Adipocyte (in vitro differentiated cells): ENCODE measurements at regions not wholly inside any gene's neighbourhood (a gene's known extent, or its start where the extent isn't known, plus 50 kb on each side); places are given as distances from the start of the nearest gene placed in this dataset.
"Not testable (repeated sequence)": the region's sequence is repeated elsewhere in the genome, so short reads cannot be mapped to it uniquely, and the experiment has no call there.

Source experiments
- DNase-seq: peaks from one replicate; pipeline ENCODE4 v3.0.0-alpha.2; 2015; ENCODE audit warnings: low read depth
- H3K27me3 ChIP-seq: replicated peaks from 2 replicates; pipeline ENCODE4 v1.7.0; 2013; ENCODE audit warnings: mild to moderate bottlenecking, low read length, moderate library complexity; ENCODE audit not compliant: control insufficient read depth, insufficient read depth
- H3K36me3 ChIP-seq: 2 replicates; pipeline ENCODE4 v1.7.0; 2013; ENCODE audit warnings: low read length, mild to moderate bottlenecking, moderate library complexity; ENCODE audit not compliant: control insufficient read depth, insufficient read depth, severe bottlenecking
- H3K4me1 ChIP-seq: 2 replicates; pipeline ENCODE4 v1.7.0; 2013; ENCODE audit warnings: mild to moderate bottlenecking, low read length, moderate library complexity; ENCODE audit not compliant: control insufficient read depth, insufficient read depth
- H3K4me3 ChIP-seq: 2 replicates; pipeline ENCODE4 v1.7.0; 2013; ENCODE audit warnings: mild to moderate bottlenecking, low read length, moderate library complexity
- H3K9ac ChIP-seq: 2 replicates; pipeline ENCODE4 v1.7.0; 2013; ENCODE audit warnings: mild to moderate bottlenecking, low read length, moderate library complexity
- H3K9me3 ChIP-seq: 2 replicates; pipeline ENCODE4 v1.7.0; 2013; ENCODE audit warnings: mild to moderate bottlenecking, low read length, moderate library complexity; ENCODE audit not compliant: control insufficient read depth

- no peaks in the 10 kb centered on the region for H3K27me3 ChIP-seq
- no peaks in the 10 kb centered on the region for H3K4me1 ChIP-seq
- H3K4me3 ChIP-seq, result no peak overlapping the region
- H3K9ac ChIP-seq, result no peak overlapping the region
- no peaks in the 10 kb centered on the region for H3K9me3 ChIP-seq
- no peak for DNase-seq
- H3K36me3 ChIP-seq, result no peaks in the 10 kb centered on the region
These were observed 592.4 kb downstream of the CSNK1G3 start for GRCh38 chr5:124104344-124104743.

GRCh38 chr5:124103671-124104070 is 591.7 kb downstream of the CSNK1G3 start:
- Histone ChIP-seq H3K4me3 (no peak overlapping the region), H3K36me3 (no peaks in the 10 kb centered on the region), H3K4me1 (no peaks in the 10 kb centered on the region), H3K9ac (no peak overlapping the region), H3K9me3 (no peaks in the 10 kb centered on the region), H3K27me3 (no peaks in the 10 kb centered on the region)
- peak; percentile 45 for DNase-seq

GRCh38 chr5:124103056-124103455 is 591.1 kb downstream of the CSNK1G3 start:
- not testable (repeated sequence) for H3K9me3 ChIP-seq, H3K4me3 ChIP-seq, H3K27me3 ChIP-seq, H3K9ac ChIP-seq, H3K36me3 ChIP-seq, H3K4me1 ChIP-seq
- DNase-seq, result peak; percentile 1

- Histone ChIP-seq H3K27me3 (no peaks in the 10 kb centered on the region), H3K36me3 (no peaks in the 10 kb centered on the region)
- DNase-seq, result peak; percentile 62
These were observed 590.5 kb downstream of the CSNK1G3 start for GRCh38 chr5:124102486-124102885.

GRCh38 chr5:124093658-124094057 is 581.7 kb downstream of the CSNK1G3 start:
- Histone ChIP-seq H3K9me3 (peaks cover 9% of the 10 kb centered on the region), H3K4me1 (no peaks in the 10 kb centered on the region), H3K4me3 (no peak overlapping the region), H3K9ac (no peak overlapping the region), H3K36me3 (no peaks in the 10 kb centered on the region), H3K27me3 (no peaks in the 10 kb centered on the region)
- no peak for DNase-seq

More at GRCh38 chr5:124102486-124102885, 590.5 kb downstream of the CSNK1G3 start:
- Histone ChIP-seq H3K9ac (no peak overlapping the region), H3K9me3 (no peaks in the 10 kb centered on the region), H3K4me3 (no peak overlapping the region), H3K4me1 (no peaks in the 10 kb centered on the region)

- Histone ChIP-seq H3K9me3 (peaks cover 9% of the 10 kb centered on the region), H3K36me3 (no peaks in the 10 kb centered on the region), H3K4me3 (no peak overlapping the region), H3K27me3 (no peaks in the 10 kb centered on the region), H3K4me1 (no peaks in the 10 kb centered on the region), H3K9ac (no peak overlapping the region)
- DNase-seq, result no peak
These were observed 578.1 kb downstream of the CSNK1G3 start for GRCh38 chr5:124090115-124090514.

- peak; percentile 18 for DNase-seq
- H3K27me3 ChIP-seq, result no peaks in the 10 kb centered on the region
- no peaks in the 10 kb centered on the region for H3K4me1 ChIP-seq
- no peak overlapping the region for H3K9ac ChIP-seq
- H3K9me3 ChIP-seq, result peaks cover 9% of the 10 kb centered on the region
- H3K36me3 ChIP-seq, result no peaks in the 10 kb centered on the region
- H3K4me3 ChIP-seq, result no peak overlapping the region
These were observed 577.6 kb downstream of the CSNK1G3 start for GRCh38 chr5:124089578-124089977.

GRCh38 chr5:124088289-124089032 is 576.5 kb downstream of the CSNK1G3 start:
- H3K36me3 ChIP-seq, result no peaks in the 10 kb centered on the region
- H3K27me3 ChIP-seq, result no peaks in the 10 kb centered on the region
- H3K9ac ChIP-seq, result no peak overlapping the region
- DNase-seq, result no peak
- peaks cover 9% of the 10 kb centered on the region for H3K9me3 ChIP-seq
- no peaks in the 10 kb centered on the region for H3K4me1 ChIP-seq
- H3K4me3 ChIP-seq, result no peak overlapping the region

- Histone ChIP-seq H3K4me3 (no peak overlapping the region), H3K36me3 (no peaks in the 10 kb centered on the region), H3K27me3 (no peaks in the 10 kb centered on the region), H3K9me3 (peaks cover 7% of the 10 kb centered on the region), H3K4me1 (no peaks in the 10 kb centered on the region), H3K9ac (no peak overlapping the region)
- no peak for DNase-seq
These were observed 575.8 kb downstream of the CSNK1G3 start for GRCh38 chr5:124087752-124088151.

GRCh38 chr5:124080256-124080655 is 568.3 kb downstream of the CSNK1G3 start:
- Histone ChIP-seq H3K27me3 (no peaks in the 10 kb centered on the region), H3K4me3 (no peak overlapping the region), H3K36me3 (no peaks in the 10 kb centered on the region), H3K9me3 (peaks cover 4% of the 10 kb centered on the region), H3K9ac (no peak overlapping the region), H3K4me1 (peaks cover 13% of the 10 kb centered on the region)
- no peak for DNase-seq

GRCh38 chr5:124079062-124079461 is 567.1 kb downstream of the CSNK1G3 start:
- Histone ChIP-seq H3K36me3 (no peaks in the 10 kb centered on the region), H3K9ac (no peak overlapping the region), H3K4me3 (peak overlapping the region; percentile 4), H3K27me3 (no peaks in the 10 kb centered on the region), H3K4me1 (peaks cover 13% of the 10 kb centered on the region), H3K9me3 (peaks cover 4% of the 10 kb centered on the region)
- DNase-seq, result peak; percentile 43

GRCh38 chr5:124074500-124074899 is 562.5 kb downstream of the CSNK1G3 start:
- Histone ChIP-seq H3K9me3 (peaks cover 4% of the 10 kb centered on the region), H3K9ac (no peak overlapping the region), H3K4me1 (peaks cover 11% of the 10 kb centered on the region), H3K36me3 (no peaks in the 10 kb centered on the region), H3K27me3 (no peaks in the 10 kb centered on the region), H3K4me3 (no peak overlapping the region)
- DNase-seq, result no peak
